RWPE2 (cell line): ENCODE measurements at regions not wholly inside any gene's neighbourhood (a gene's known extent, or its start where the extent isn't known, plus 50 kb on each side); places are given as distances from the start of the nearest gene placed in this dataset.
A peak's percentile ranks its signal among the peaks of the same experiment; 100 is the strongest.

Source experiments
- ATAC-seq: fragments of 200-7000 bp; cut with Tn5 transposase; 3 replicates; pipeline ENCODE4 v1.9.1; 2021; ENCODE audit warnings: low read depth
- DNase-seq: peaks from one replicate; pipeline ENCODE4 v3.0.0-alpha.2; 2020; ENCODE audit warnings: low spot score
- H3K27ac ChIP-seq: fragments of 450-650 bp; 2 replicates; pipeline ENCODE4 v1.5.1; 2017; ENCODE audit warnings: mild to moderate bottlenecking; ENCODE audit not compliant: poor library complexity, severe bottlenecking
- H3K27me3 ChIP-seq: fragments of 250-450 bp; sonication (Bioruptor Pico); 2 replicates; pipeline ENCODE4 v1.5.1; 2021; ENCODE audit warnings: mild to moderate bottlenecking, moderate library complexity; ENCODE audit not compliant: insufficient read depth, poor library complexity, severe bottlenecking
- H3K36me3 ChIP-seq: fragments of 250-450 bp; sonication (Bioruptor Pico); 2 replicates; pipeline ENCODE4 v1.5.1; 2020; ENCODE audit warnings: low read depth, mild to moderate bottlenecking, moderate library complexity
- H3K4me1 ChIP-seq: fragments of 250-450 bp; sonication (Bioruptor Pico); 2 replicates; pipeline ENCODE4 v1.5.1; 2021; ENCODE audit warnings: mild to moderate bottlenecking, moderate library complexity; ENCODE audit not compliant: insufficient read depth, poor library complexity, severe bottlenecking
- H3K4me3 ChIP-seq: fragments of 250-450 bp; sonication (Bioruptor Pico); 2 replicates; pipeline ENCODE4 v1.5.1; 2021; ENCODE audit warnings: mild to moderate bottlenecking, moderate library complexity; ENCODE audit not compliant: severe bottlenecking
- H3K9me3 ChIP-seq: fragments of 250-450 bp; sonication (Bioruptor Pico); 2 replicates; pipeline ENCODE4 v1.5.1; 2021; ENCODE audit warnings: mild to moderate bottlenecking, moderate library complexity; ENCODE audit not compliant: severe bottlenecking
- CTCF ChIP-seq: fragments of 450-650 bp; IDR thresholded peaks from one replicate; pipeline ENCODE4 v1.5.1; 2017; ENCODE audit warnings: mild to moderate bottlenecking, moderate library complexity; ENCODE audit not compliant: poor library complexity, severe bottlenecking

DNA sequence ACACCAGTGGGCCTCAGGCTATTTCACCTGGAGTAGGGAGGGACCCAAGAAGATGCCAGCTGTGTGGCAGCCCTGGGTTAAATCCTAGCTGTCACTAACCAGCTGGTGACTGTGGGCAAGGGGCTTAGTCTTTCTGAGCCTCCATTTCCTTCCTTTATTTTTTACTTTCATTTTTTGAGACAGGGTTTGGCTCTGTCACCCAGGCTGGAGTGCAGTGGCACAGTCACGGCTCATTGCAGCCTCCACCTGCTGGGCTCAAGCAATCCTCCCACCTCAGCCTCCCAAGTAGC is 108.0 kb upstream of the SMAD3 start:
- no peak for ATAC-seq

GRCh38 chr15:66959066-66959465 is 106.3 kb upstream of the SMAD3 start:
- Histone ChIP-seq H3K4me3 (no peak overlapping the region), H3K4me1 (peaks cover 25% of the 10 kb centered on the region), H3K9me3 (no peaks in the 10 kb centered on the region), H3K36me3 (no peaks in the 10 kb centered on the region), H3K27ac (no peak overlapping the region), H3K27me3 (no peaks in the 10 kb centered on the region)
- DNase-seq, result peak; percentile 61
- no peak for TF ChIP-seq CTCF
- ATAC-seq, result no peak

More for the DNA sequence above, 108.0 kb upstream of the SMAD3 start:
- no peak for DNase-seq
- no peaks in the 10 kb centered on the region for H3K9me3 ChIP-seq
- no peaks in the 10 kb centered on the region for H3K27me3 ChIP-seq
- H3K36me3 ChIP-seq, result no peaks in the 10 kb centered on the region
- TF ChIP-seq CTCF, result no peak
- no peak overlapping the region for H3K4me3 ChIP-seq
- peaks cover 25% of the 10 kb centered on the region for H3K4me1 ChIP-seq
- peak overlapping the region; percentile 72 for H3K27ac ChIP-seq

GRCh38 chr15:66959875-66960274 is 105.5 kb upstream of the SMAD3 start:
- ATAC-seq, result no peak
- Histone ChIP-seq H3K4me3 (no peak overlapping the region), H3K27me3 (no peaks in the 10 kb centered on the region), H3K4me1 (peaks cover 25% of the 10 kb centered on the region), H3K36me3 (no peaks in the 10 kb centered on the region), H3K9me3 (no peaks in the 10 kb centered on the region), H3K27ac (no peak overlapping the region)
- peak; percentile 26 for DNase-seq
- no peak for TF ChIP-seq CTCF

- Histone ChIP-seq H3K4me3 (no peak overlapping the region), H3K9me3 (no peaks in the 10 kb centered on the region), H3K27ac (no peak overlapping the region), H3K36me3 (no peaks in the 10 kb centered on the region), H3K4me1 (peaks cover 19% of the 10 kb centered on the region), H3K27me3 (no peaks in the 10 kb centered on the region)
- peak; percentile 14 for DNase-seq
- no peak for TF ChIP-seq CTCF
- no peak for ATAC-seq
These were observed 104.9 kb upstream of the SMAD3 start for GRCh38 chr15:66960519-66960918.

GRCh38 chr15:66961407-66961884 is 104.0 kb upstream of the SMAD3 start:
- H3K4me3 ChIP-seq, result no peak overlapping the region
- peaks cover 9% of the 10 kb centered on the region for H3K4me1 ChIP-seq
- ATAC-seq (peak; percentile 23; the same call in 1 of the 3 replicates), DNase-seq (peak; percentile 32)
- H3K27me3 ChIP-seq, result no peaks in the 10 kb centered on the region
- no peaks in the 10 kb centered on the region for H3K36me3 ChIP-seq
- no peak overlapping the region for H3K27ac ChIP-seq
- TF ChIP-seq CTCF, result no peak
- H3K9me3 ChIP-seq, result no peaks in the 10 kb centered on the region
